ENCODE measurements at regions not wholly inside any gene's neighbourhood (a gene's known extent, or its start where the extent isn't known, plus 50 kb on each side); places are given as distances from the start of the nearest gene placed in this dataset.

DNA sequence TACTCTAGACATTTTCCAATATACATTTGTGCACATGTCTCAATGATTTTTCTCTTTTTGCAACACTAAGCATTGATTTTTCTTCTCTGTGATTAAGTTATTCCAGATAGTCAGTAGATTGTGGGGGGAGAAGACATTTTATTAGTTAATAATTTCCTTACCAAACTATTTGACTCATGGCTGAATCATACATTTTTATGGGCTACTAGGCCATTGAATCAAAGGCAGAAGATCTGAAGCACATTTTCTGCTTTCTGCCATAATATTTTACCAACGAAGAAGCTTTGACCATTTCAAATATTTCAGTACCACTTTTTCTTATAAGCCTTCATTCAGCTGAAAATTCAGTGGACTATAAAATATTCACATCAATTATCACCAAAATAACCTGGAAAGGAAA, 175.6 kb downstream of the IRX2 start:
- TF ChIP-seq CTCF (IDR thresholded peaks at IDR 0.05; ENCODE audit: low read length) (no peak), EZH2 (optimal IDR thresholded peaks at IDR 0.05; ENCODE audit: low read depth, low read length) (no peak)
